GM21390 (cell line): ENCODE measurements at regions not wholly inside any gene's neighbourhood (a gene's known extent, or its start where the extent isn't known, plus 50 kb on each side); places are given as distances from the start of the nearest gene placed in this dataset.
"Not testable (repeated sequence)": the region's sequence is repeated elsewhere in the genome, so short reads cannot be mapped to it uniquely, and the experiment has no call there.

Experiments used
- ATAC-seq: cut with Tn5 transposase; IDR thresholded peaks from one replicate; pipeline ENCODE4 v1.9.1; 2021; ENCODE audit not compliant: unreplicated experiment

- no peak for ATAC-seq
Measured at GRCh38 chr6:94251878-94252277, 832.5 kb upstream of the EPHA7 start.

- ATAC-seq = no peak
Measured at GRCh38 chr6:94245395-94245794, 826.0 kb upstream of the EPHA7 start.

DNA sequence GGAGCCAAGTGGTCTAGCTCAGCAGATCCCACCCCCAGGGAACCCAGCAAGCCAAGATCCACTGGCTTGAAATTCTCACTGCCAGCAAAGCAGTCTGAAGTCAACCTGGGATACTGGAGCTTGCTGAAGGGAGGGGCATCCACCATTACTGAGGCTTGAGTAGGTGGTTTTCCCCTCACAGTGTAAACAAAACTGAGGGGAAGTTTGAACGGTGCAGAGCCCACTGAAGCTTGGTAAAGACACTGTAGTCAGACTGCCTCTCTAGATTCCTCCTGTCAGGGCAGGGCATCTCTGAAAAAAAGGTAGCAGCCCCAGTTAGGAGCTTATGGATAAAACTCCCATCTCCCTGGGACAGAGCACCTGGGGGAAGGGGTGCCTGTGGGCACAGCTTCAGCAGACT is 819.5 kb upstream of the EPHA7 start:
- no peak for ATAC-seq

DNA sequence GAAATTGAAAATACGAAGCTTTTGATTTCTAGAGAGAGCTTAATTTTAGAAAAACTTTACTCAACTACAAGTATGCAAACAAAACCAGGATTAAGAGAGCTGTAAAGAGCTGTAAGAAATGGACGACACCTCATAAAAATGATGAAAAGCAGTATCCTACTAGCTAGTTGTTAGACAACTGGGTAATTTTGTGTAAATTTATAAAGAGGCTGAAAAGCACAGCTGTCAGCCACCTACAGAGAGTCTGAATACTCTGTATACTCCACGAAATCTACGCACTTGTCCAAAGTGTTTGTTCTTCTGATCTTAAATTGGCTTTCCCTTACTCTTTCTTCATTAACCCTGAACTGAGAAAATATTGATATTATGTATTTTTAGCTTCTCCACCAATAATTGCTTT is 808.4 kb upstream of the EPHA7 start:
- ATAC-seq = no peak

DNA sequence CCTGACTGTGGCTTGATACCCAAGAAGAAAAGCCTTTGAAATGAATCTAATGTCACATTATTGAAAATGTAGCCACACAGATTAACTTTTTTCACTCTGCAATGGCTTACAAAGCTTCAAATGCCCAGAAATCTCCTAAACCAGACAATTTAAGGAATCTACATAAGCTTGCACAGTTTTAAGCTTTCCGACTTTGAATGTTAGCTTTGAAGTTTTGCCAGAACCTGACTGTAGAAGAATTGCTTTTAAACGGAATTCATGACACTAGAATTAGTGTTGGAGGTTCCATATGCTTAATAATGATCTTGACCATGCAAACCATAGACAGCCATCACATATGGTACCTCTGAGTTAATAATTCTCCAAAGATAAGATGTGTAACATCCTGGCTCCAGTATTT is 798.5 kb upstream of the EPHA7 start:
- ATAC-seq = no peak

DNA sequence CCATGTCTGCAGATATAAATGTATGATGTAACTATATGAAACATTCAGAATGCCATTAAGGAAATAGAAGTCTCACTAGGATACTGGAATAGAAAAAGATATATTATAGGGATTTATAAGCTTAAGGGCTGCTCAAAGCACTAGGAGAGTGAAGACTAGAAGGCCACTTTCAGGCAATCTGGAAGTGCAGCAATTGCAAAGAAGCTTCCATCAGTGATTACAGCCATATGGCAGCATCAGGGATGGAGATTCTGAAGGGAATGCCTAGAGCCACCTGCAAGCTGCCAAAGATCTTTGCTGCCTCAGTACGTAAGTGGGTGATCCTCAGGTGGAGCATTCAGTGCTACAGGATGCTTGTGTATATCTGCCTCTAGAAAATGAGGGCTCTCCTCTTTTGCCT is 796.2 kb upstream of the EPHA7 start:
- no peak for ATAC-seq

GRCh38 chr6:94213226-94213625 is 793.9 kb upstream of the EPHA7 start:
- ATAC-seq = no peak

DNA sequence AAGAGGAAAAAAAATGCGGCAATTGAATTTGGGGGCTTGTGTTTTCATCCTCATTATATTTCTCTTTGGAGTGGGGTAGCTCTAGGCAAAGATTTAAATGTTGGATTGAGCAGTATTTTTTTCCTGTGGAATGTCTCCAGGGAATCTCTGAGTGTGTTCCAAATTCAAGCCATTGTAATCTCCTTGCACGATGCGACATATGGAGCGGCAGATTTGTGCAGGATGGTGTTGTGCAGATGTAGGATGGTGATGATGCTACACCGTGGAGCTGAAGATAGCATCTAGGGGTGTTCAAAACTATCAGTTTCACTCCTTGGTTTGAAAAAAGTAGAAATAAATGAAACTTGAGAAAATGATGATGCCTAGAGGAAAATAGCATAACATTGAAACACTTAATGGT is 777.5 kb upstream of the EPHA7 start:
- ATAC-seq = no peak

GRCh38 chr6:94190030-94190429 is 770.7 kb upstream of the EPHA7 start:
- no peak for ATAC-seq

DNA sequence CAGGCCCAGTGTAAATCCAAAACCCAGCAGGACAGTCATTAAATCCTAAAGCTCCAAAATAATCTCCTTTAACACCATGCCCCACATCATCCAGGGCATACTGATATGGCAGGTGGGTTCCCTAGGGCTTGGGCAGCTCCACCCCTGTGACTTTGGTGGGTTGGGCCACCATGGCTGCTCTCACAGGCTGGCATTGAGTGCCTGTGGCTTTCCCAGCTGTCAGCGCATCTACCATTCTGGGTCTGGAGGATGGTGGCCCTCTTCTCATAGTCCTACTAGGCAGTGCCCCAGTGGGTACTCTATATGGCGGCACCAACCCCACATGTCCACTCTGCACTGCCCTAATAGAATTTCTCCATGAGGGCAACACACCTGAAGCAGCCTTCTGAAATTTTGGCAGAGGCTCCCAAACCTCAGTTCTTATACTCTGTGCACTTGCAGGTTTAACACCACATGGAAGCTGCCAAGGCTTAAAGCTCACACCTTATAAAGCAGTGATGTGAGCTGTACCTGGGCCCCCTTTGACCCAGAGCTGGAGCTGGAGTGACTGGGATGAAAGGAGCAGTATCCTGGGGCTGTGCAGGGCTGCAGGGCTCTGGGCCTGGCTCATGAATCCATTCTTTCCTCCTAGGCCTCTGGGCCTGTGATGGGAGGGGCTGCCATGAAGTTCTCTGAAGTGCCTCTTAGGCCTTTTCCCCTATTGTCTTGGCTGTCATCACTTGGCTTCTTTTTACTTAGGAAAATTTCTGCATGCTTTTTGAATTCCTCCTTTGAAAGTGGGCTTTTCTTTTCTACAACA is 765.5 kb upstream of the EPHA7 start:
- ATAC-seq = no peak

GRCh38 chr6:94177429-94177828 is 758.1 kb upstream of the EPHA7 start:
- ATAC-seq = no peak

DNA sequence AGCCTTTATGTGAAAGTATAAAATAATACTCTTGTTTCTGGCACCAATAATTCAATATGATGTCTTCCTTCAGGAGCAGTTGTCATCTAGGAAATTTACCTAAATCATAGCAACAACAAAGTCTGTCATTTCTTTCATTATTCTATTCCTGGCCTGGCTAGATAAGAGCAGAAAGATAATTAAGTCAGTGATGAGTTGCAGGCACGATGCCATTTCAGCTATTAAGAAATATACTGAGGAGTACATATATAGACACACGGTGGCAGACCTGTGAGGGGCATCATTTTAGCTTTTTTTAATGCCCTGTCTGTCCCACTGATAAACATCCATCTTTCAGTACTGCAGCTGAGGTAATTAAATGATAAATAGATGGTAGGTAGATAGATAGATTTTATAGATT is 756.1 kb upstream of the EPHA7 start:
- ATAC-seq = no peak

DNA sequence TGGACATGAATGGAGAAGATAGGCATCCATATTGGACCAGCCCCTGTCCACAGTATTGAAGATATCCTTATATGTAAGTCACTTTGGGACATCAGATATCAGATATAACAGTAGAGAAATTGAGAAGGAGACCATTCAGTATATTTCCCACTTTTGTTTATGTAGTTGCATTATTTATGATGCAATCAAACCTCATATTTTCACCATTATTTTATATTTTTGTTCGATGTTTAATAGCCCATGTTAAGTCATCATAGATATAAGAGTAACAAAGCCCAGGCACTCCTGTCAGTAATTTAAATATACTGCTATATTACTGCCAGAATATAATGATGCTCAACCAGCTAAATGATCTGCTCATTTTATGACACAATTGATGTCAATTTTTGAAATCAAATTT is 744.5 kb upstream of the EPHA7 start:
- ATAC-seq = no peak

DNA sequence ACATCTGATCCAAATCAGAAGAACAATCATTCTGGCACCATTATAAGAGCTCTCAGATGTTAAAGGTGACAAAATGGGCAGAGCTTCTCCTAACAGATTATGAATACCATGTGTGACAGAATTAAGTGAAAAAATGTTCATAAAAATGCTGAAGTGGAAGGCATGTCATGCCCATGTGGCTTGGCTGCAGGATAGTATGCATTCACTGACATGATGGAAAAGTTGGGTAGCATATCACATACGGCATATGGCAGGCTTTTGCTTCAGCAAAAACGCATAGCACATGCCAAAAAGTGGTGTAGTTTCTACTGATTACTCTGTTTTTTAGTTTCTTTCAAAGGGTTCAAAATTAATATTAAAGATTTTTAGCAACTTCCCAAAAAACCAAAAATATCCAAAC is 731.5 kb upstream of the EPHA7 start:
- no peak for ATAC-seq

DNA sequence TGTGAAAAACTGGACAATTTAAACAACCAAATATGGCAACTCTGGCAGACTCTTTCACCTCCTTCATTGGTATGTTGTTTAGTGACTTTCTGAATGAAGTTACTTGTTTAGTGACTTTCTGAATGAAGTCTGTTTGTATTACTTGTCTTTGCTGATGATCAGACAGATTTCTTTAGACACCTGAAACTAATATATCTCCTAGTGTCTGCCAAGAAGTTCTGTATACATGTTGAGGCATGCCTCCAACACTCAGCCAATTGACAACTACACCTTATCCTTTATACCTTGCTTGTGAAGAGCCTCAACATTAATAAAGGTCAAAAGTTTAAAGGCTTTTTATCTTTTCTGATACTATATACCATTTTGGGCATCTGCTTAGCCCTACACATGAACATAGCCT is 725.4 kb upstream of the EPHA7 start:
- ATAC-seq = no peak

DNA sequence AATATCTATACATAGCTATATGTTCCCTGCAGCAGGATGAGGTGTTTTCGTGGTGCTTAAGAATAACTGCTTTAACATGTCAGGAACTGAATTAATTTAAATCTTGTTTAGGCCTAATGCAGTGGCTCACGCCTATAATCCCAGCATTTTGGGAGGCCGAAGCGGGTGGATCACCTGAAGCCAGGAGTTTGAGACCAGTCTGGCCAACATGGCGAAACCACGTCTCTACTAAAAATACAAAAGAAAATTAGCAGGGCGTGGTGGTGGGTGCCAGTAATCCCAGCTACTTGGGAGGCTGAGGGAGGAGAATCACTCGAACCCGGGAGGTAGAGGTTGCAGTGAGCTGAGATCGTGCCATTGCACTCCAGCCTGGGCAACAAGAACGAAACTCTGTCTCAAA is 717.8 kb upstream of the EPHA7 start:
- not testable (repeated sequence) for ATAC-seq

DNA sequence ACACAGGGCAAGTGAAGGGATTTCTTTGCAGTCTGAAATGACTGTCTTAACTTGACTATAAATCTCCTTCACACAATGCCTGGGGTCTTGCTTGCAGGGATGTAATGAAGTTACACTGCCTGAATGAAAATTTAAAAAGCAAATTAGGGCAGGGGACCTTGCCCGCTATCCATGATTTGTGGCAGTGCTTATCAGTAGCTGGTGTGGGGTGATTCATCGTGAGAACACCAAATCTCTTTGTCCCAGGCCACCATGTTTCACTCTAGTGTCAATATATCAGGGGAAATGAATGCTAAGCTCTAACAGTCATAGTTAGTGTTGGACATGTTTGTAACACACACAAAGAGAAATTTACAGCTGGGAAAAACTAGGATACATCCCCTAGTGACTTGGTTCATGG is 713.7 kb upstream of the EPHA7 start:
- no peak for ATAC-seq

GRCh38 chr6:94131271-94131670 is 711.9 kb upstream of the EPHA7 start:
- no peak for ATAC-seq

DNA sequence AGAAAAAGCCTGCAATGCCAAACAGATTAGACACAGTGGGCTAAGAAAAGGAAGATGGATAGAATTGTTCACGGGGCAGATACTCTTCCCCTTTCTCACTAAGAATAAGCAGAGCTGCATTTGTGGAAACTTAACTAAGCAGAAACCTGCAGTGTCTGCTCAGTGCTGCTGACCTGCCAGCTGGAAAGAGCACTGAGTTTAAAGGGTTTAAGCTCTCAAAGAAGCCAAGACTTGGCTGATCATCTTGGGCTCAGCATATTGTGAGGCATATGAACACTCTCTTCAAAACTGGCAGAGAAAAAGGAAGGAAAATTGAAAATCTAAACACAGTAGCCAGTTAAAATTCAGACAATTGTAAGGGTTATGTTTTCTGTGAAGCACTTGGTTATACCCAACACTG is 711.1 kb upstream of the EPHA7 start:
- ATAC-seq = no peak

GRCh38 chr6:94129926-94130325 is 710.6 kb upstream of the EPHA7 start:
- no peak for ATAC-seq

DNA sequence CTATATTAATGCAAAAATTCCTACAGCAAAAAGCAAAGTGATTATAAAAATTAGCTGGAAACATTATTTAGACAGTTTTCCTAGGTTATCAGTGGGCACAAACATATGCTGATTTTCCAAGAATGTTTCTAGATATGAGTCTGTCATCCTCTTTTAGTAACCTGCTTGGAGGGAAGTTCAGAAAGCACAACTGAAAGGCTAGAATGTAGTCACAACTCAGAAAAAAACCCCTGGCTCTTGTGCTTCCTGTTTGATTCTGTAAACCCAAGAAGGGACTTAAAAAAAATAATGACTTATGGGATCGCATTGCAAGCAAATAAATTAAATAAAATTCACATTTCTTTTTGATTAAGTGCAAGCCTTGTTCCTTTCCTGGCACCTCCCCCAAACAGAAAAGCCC is 708.4 kb upstream of the EPHA7 start:
- no peak for ATAC-seq

DNA sequence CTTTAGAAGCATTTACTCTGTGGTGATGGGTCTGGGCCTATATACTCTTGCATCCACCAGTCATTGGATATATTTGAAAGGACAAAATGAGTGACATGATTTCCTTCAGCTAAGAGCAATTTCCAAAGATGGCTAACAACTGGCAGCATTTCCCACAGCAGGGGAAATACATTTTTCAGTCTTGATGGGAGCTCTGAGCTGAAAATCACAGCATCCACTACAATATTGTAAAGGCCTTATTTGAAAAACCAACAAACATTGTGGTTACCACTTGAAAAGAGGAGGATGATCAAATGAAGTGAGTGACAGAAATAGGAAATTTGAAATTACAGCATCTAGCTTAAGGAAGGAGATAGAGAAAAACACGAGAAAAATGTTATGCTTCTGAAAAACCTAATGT is 705.0 kb upstream of the EPHA7 start:
- ATAC-seq = no peak

- ATAC-seq = no peak
Measured at GRCh38 chr6:94121094-94121493, 701.7 kb upstream of the EPHA7 start.
